GM12892 (cell line): ENCODE measurements at regions not wholly inside any gene's neighbourhood (a gene's known extent, or its start where the extent isn't known, plus 50 kb on each side); places are given as distances from the start of the nearest gene placed in this dataset.

Source experiments
- POLR2A ChIP-seq: IDR thresholded peaks from 2 replicates; pipeline ENCODE4 v1.6.1; 2011; ENCODE audit warnings: low read depth, low read length, control low read depth
- POLR2AphosphoS5 ChIP-seq: IDR thresholded peaks from 2 replicates; pipeline ENCODE4 v1.6.1; 2011; ENCODE audit warnings: low read depth, low read length, control low read depth
- TAF1 ChIP-seq: IDR thresholded peaks from 2 replicates; pipeline ENCODE4 v1.6.1; 2011; ENCODE audit warnings: low read depth, mild to moderate bottlenecking, control low read depth, low read length, borderline replicate concordance

DNA sequence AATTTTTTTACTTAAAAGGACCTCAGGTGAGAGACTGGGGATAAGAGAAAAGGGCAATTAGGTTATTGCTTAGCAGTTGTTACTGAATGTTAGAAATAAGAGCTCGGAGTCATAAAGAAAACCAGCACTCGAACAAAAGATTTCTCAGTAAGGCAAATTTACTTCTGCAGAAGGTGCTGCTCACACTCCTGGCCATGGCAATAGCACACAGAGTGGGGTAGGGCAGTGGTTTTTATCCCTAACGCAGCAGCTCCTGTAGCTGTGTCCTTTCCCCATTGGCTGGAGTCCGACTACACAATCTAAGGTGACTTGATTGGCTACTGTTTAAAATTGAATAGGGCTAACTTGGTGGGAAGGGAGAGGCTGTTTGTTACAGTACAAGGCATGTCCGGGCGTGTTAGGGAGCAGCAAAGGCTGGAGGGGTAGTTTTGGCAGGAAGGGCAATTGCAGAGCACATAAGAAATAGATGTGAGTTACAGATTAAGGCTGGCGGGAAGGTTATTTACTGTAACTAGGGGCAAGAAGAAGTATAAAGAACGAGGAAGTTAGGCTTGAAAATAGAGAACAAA, 112.1 kb downstream of the AKR1D1 start:
- TF ChIP-seq POLR2A (no peak), POLR2AphosphoS5 (no peak), TAF1 (no peak)
